Tibial nerve (tissue), 4 donors: ENCODE measurements at regions not wholly inside any gene's neighbourhood (a gene's known extent, or its start where the extent isn't known, plus 50 kb on each side); places are given as distances from the start of the nearest gene placed in this dataset.
"Not testable (repeated sequence)": the region's sequence is repeated elsewhere in the genome, so short reads cannot be mapped to it uniquely, and the experiment has no call there.

Experiments
- DNase-seq, 2 donors: peaks; one replicate each; pipeline ENCODE4 v3.0.0-alpha.2; 2019; ENCODE audit warnings: low spot score in 2 of 2
- H3K27ac ChIP-seq, 4 donors: fragments of 200-600 bp; sonication (generic) in 3 of 4; one replicate each; pipeline ENCODE4 v1.5.1; 2017 to 2019; ENCODE audit warnings: mild to moderate bottlenecking in 1 of 4
- H3K27me3 ChIP-seq, 2 donors: fragments of 200-600 bp; sonication (generic) in 1 of 2; one replicate each; pipeline versions ENCODE4 v1.5.1 to v1.6.0; 2017 to 2019
- H3K36me3 ChIP-seq, 3 donors: fragments of 200-600 bp; sonication (generic); one replicate each; pipeline ENCODE4 v1.5.1; 2018 to 2019
- H3K4me1 ChIP-seq, 4 donors: fragments of 200-600 bp; sonication (generic) in 3 of 4; one replicate each; pipeline ENCODE4 v1.5.1; 2017 to 2019
- H3K4me3 ChIP-seq, 4 donors: fragments of 200-600 bp; sonication (generic) in 3 of 4; one replicate each; pipeline ENCODE4 v1.5.1; 2017 to 2019; ENCODE audit warnings: mild to moderate bottlenecking in 1 of 4, moderate library complexity in 1 of 4
- H3K9me3 ChIP-seq, 4 donors: fragments of 200-600 bp; sonication (generic) in 3 of 4; one replicate each; pipeline ENCODE4 v1.5.1; 2017 to 2019
- CTCF ChIP-seq, 5 experiments: fragments of 200-600 bp in 3 of 5; fragments of 450-650 bp in 2 of 5; sonication (generic) in 3 of 5; IDR thresholded peaks; one replicate each; pipeline ENCODE4 v1.5.1; 2016 to 2019; ENCODE audit warnings: antibody characterized with exemption in 5 of 5, mild to moderate bottlenecking in 3 of 5, moderate library complexity in 2 of 5
- EP300 ChIP-seq, 2 donors: sonication (generic); formaldehyde crosslinking; IDR thresholded peaks; one replicate each; pipeline ENCODE4 v1.6.1; 2017; ENCODE audit warnings: antibody characterized with exemption in 2 of 2, mild to moderate bottlenecking in 1 of 2
- POLR2A ChIP-seq, 2 donors: fragments of 450-650 bp; IDR thresholded peaks; one replicate each; pipeline ENCODE4 v1.6.1; 2017; ENCODE audit warnings: antibody characterized with exemption in 2 of 2, mild to moderate bottlenecking in 2 of 2, moderate library complexity in 2 of 2
- WGBS, 2 donors: methylation state at CpG; one replicate each; pipeline ENCODE4 v1.1.5; 2018; 5-methylcytosine and 5-hydroxymethylcytosine counted together

GRCh38 chr7:45259966-45260646 lies 102.5 kb downstream of the RAMP3 start:
- peak; percentile 27 to 59 for DNase-seq
- Histone ChIP-seq H3K4me3 (no peak overlapping the region), H3K9me3 (no peaks in the 10 kb centered on the region), H3K27ac (no peak overlapping the region), H3K27me3 (peaks cover 0 to 5% of the 10 kb centered on the region in 2 donors), H3K36me3 (no peaks in the 10 kb centered on the region), H3K4me1 (no peaks in the 10 kb centered on the region)
- TF ChIP-seq POLR2A (IDR thresholded peaks at IDR 0.05) (no peak), EP300 (IDR thresholded peaks at IDR 0.05) (no peak), CTCF (IDR thresholded peaks at IDR 0.05) (peak; percentile 91 to 97 (median 93))
- whole genome bisulfite sequencing, 2 donors: 24 to 30% methylated on average over 20 to 30 of the region's 30 CpGs

- no peaks in the 10 kb centered on the region for H3K9me3 ChIP-seq
- DNase-seq: no peak
- no peak overlapping the region for H3K27ac ChIP-seq
- H3K36me3 ChIP-seq: no peaks in the 10 kb centered on the region
- no peak for TF ChIP-seq CTCF (IDR thresholded peaks at IDR 0.05)
- TF ChIP-seq POLR2A (IDR thresholded peaks at IDR 0.05): no peak
- no peak for TF ChIP-seq EP300 (IDR thresholded peaks at IDR 0.05)
- no peak overlapping the region for H3K4me3 ChIP-seq
- H3K27me3 ChIP-seq: peaks cover 0 to 5% of the 10 kb centered on the region in 2 donors
- H3K4me1 ChIP-seq: no peaks in the 10 kb centered on the region
- 37 to 38% methylated on average over 9 of the region's 9 CpGs for WGBS, 2 donors
Observed at GRCh38 chr7:45267262-45267661, 109.7 kb downstream of the RAMP3 start.

GRCh38 chr7:45268013-45268412 lies 110.4 kb downstream of the RAMP3 start:
- H3K36me3 ChIP-seq: no peaks in the 10 kb centered on the region
- no peaks in the 10 kb centered on the region for H3K4me1 ChIP-seq
- H3K9me3 ChIP-seq: no peaks in the 10 kb centered on the region
- DNase-seq: no peak
- no peak overlapping the region for H3K27ac ChIP-seq
- TF ChIP-seq CTCF (IDR thresholded peaks at IDR 0.05) (no peak), POLR2A (IDR thresholded peaks at IDR 0.05) (no peak), EP300 (IDR thresholded peaks at IDR 0.05) (no peak)
- peaks cover 0 to 5% of the 10 kb centered on the region in 2 donors for H3K27me3 ChIP-seq
- WGBS, 2 donors: 69 to 70% methylated on average over 3 of the region's 3 CpGs
- H3K4me3 ChIP-seq: no peak overlapping the region

- no peak for DNase-seq
- Histone ChIP-seq H3K27ac (no peak overlapping the region), H3K36me3 (no peaks in the 10 kb centered on the region), H3K9me3 (peaks cover 0 to 8% (median 0%) of the 10 kb centered on the region in 4 donors), H3K27me3 (peaks cover 0 to 5% of the 10 kb centered on the region in 2 donors), H3K4me1 (no peaks in the 10 kb centered on the region), H3K4me3 (no peak overlapping the region)
- TF ChIP-seq CTCF (IDR thresholded peaks at IDR 0.05) (no peak), POLR2A (IDR thresholded peaks at IDR 0.05) (no peak), EP300 (IDR thresholded peaks at IDR 0.05) (no peak)
- WGBS, 2 donors: 88 to 95% methylated on average over 2 of the region's 2 CpGs
Observed at GRCh38 chr7:45269192-45269591, 111.6 kb downstream of the RAMP3 start.

- Histone ChIP-seq H3K4me3 (no peak overlapping the region), H3K27ac (no peak overlapping the region), H3K27me3 (no peaks in the 10 kb centered on the region), H3K4me1 (no peaks in the 10 kb centered on the region), H3K36me3 (no peaks in the 10 kb centered on the region), H3K9me3 (no peaks in the 10 kb centered on the region)
- no peak for TF ChIP-seq EP300 (IDR thresholded peaks at IDR 0.05)
- 42 to 64% methylated on average over 4 of the region's 4 CpGs for WGBS, 2 donors
- DNase-seq: no peak
Observed at GRCh38 chr7:45278763-45279398, 121.3 kb downstream of the RAMP3 start.

- not testable (repeated sequence) for H3K36me3 ChIP-seq, H3K4me3 ChIP-seq, H3K27ac ChIP-seq, DNase-seq, H3K4me1 ChIP-seq, H3K27me3 ChIP-seq
- peaks cover 0 to 14% (median 0%) of the 10 kb centered on the region in 4 donors for H3K9me3 ChIP-seq
Observed at GRCh38 chr7:45289611-45290010, 132.0 kb downstream of the RAMP3 start.
